ENCODE measurements at regions not wholly inside any gene's neighbourhood (a gene's known extent, or its start where the extent isn't known, plus 50 kb on each side); places are given as distances from the start of the nearest gene placed in this dataset.

DNA sequence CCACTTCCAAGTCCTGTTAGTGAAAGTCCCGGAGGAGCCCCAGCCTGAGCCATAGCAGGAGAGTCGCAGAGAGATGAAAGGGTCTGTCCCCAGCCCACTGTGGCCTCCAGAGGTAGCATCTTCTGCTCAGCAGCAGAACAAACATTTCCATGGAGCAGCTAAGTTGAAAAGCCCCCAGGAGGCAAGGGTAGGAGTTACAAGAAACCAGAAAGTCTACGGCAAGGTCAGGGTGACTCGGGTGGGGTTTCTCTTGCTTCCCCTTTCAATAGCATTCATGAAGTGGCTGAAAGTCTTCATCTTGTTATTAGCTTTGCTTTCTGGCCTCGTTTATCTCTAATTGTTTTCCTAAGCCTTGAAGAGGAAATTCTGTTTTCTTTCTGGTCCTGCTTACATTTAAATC is 151.2 kb upstream of the DIO3 start:
- no peaks in the 10 kb centered on the region for H3K9me2 ChIP-seq
- WGBS (ENCODE audit: low lambda C conversion rate) = 45% methylated on average over 4 of the region's 5 CpGs
- ChIA-PET POLR2A (no interaction called here), CTCF (no interaction called here)
- TF ChIP-seq, protein P1, sequence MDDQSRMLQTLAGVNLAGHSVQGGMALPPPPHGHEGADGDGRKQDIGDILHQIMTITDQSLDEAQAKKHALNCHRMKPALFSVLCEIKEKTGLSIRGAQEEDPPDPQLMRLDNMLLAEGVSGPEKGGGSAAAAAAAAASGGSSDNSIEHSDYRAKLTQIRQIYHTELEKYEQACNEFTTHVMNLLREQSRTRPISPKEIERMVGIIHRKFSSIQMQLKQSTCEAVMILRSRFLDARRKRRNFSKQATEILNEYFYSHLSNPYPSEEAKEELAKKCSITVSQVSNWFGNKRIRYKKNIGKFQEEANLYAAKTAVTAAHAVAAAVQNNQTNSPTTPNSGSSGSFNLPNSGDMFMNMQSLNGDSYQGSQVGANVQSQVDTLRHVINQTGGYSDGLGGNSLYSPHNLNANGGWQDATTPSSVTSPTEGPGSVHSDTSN (IDR thresholded peaks at IDR 0.05) = no peak
- no peak for TF ChIP-seq RFX5 (IDR thresholded peaks at IDR 0.05; ENCODE audit: low read length)
- TF ChIP-seq SIN3A (IDR thresholded peaks at IDR 0.05; ENCODE audit: borderline replicate concordance, low read depth, low read length) = no peak
- H2AFZ ChIP-seq (ENCODE audit: low read depth) = no peak overlapping the region
- no peak overlapping the region for H3K4me2 ChIP-seq
- DNase-seq = no peak
- no peak overlapping the region for H3K4me3 ChIP-seq (ENCODE audit: low read depth in 2 of 2, low read length in 1 of 2)
- H3K79me2 ChIP-seq (ENCODE audit: insufficient read depth) = no peaks in the 10 kb centered on the region
- H3K4me1 ChIP-seq (ENCODE audit: control insufficient read depth in 1 of 2, insufficient read depth in 2 of 2, low read depth in 1 of 2, low read length in 1 of 2) = peaks cover 0 to 9% of the 10 kb centered on the region in 2 experiments; a peak in 2 of 4 replicates
- no peaks in the 10 kb centered on the region for H3F3A ChIP-seq (replicated peaks; ENCODE audit: insufficient read depth)
- no peak overlapping the region for H3K27ac ChIP-seq (ENCODE audit: low read depth in 2 of 2, low read length in 1 of 2)
- H3K9ac ChIP-seq = no peak overlapping the region
- no peaks in the 10 kb centered on the region for H4K20me1 ChIP-seq (ENCODE audit: insufficient read depth)
- H3K27me3 ChIP-seq (ENCODE audit: insufficient read depth) = no peaks in the 10 kb centered on the region
- H3K36me3 ChIP-seq (replicated peaks in 1 of 2; ENCODE audit: control insufficient read depth in 1 of 2, insufficient read depth in 2 of 2, low read length in 1 of 2) = no peaks in the 10 kb centered on the region
- no peaks in the 10 kb centered on the region for H3K9me3 ChIP-seq

DNA sequence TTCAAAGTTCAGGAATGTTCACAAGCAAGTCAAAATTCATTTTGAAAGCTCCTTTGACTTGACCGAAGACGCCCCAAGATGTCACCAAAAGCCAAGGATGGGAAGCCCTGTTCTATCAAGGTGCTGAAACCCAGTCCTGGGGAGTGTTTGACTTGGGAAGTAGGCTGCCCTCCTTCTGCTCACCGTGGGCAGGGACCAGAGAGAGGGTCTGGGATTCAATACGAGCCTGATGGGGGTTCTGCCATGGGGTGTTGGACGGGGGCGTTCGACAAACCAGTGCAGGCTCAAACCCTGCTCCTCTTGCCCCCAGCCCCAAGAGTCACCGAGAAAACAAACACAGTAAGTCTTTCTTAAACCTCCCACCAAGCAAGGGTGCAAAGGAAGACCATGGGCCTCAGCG is 150.1 kb upstream of the DIO3 start:
- peaks cover 0 to under 1% of the 10 kb centered on the region in 2 experiments; a peak in 1 of 4 replicates for H3K4me1 ChIP-seq (ENCODE audit: control insufficient read depth in 1 of 2, insufficient read depth in 2 of 2, low read depth in 1 of 2, low read length in 1 of 2)
- POLR2A ChIA-PET = no interaction called here
- CTCF ChIA-PET = interaction anchor here (0.6 kb wide), 1 partner anchor 176 kb away, joined by 3 read pairs; no protein-coding TSS in a partner anchor

More for the DNA sequence above, 150.1 kb upstream of the DIO3 start:
- Histone ChIP-seq H3K4me2 (no peak overlapping the region), H2AFZ (ENCODE audit: low read depth) (no peak overlapping the region), H3K27ac (ENCODE audit: low read depth in 2 of 2, low read length in 1 of 2) (no peak overlapping the region), H3K9me3 (no peaks in the 10 kb centered on the region), H3K79me2 (ENCODE audit: insufficient read depth) (no peaks in the 10 kb centered on the region), H3K36me3 (replicated peaks in 1 of 2; ENCODE audit: control insufficient read depth in 1 of 2, insufficient read depth in 2 of 2, low read length in 1 of 2) (no peaks in the 10 kb centered on the region), H3K27me3 (ENCODE audit: insufficient read depth) (no peaks in the 10 kb centered on the region), H3K4me3 (ENCODE audit: low read depth in 2 of 2, low read length in 1 of 2) (no peak overlapping the region), H3K9ac (no peak overlapping the region), H3F3A (replicated peaks; ENCODE audit: insufficient read depth) (no peaks in the 10 kb centered on the region), H3K9me2 (no peaks in the 10 kb centered on the region), H4K20me1 (ENCODE audit: insufficient read depth) (no peaks in the 10 kb centered on the region)
- no peak for DNase-seq
- no peak for TF ChIP-seq TCF12 (IDR thresholded peaks at IDR 0.05)
- TF ChIP-seq ELF1 (IDR thresholded peaks at IDR 0.05) = no peak
- no peak for TF ChIP-seq FOXM1 (IDR thresholded peaks at IDR 0.05; ENCODE audit: low read depth)
- TF ChIP-seq, protein P2, sequence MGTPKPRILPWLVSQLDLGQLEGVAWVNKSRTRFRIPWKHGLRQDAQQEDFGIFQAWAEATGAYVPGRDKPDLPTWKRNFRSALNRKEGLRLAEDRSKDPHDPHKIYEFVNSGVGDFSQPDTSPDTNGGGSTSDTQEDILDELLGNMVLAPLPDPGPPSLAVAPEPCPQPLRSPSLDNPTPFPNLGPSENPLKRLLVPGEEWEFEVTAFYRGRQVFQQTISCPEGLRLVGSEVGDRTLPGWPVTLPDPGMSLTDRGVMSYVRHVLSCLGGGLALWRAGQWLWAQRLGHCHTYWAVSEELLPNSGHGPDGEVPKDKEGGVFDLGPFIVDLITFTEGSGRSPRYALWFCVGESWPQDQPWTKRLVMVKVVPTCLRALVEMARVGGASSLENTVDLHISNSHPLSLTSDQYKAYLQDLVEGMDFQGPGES (IDR thresholded peaks at IDR 0.05; ENCODE audit: low read depth, low read length) = no peak
- no peak for TF ChIP-seq YY1 (IDR thresholded peaks at IDR 0.05; ENCODE audit: low read depth)
- TF ChIP-seq SMC3 (IDR thresholded peaks at IDR 0.05; ENCODE audit: low read depth, low read length) = no peak
- no peak for TF ChIP-seq GABPA (IDR thresholded peaks at IDR 0.05; ENCODE audit: low read depth)
- TF ChIP-seq, protein P3, sequence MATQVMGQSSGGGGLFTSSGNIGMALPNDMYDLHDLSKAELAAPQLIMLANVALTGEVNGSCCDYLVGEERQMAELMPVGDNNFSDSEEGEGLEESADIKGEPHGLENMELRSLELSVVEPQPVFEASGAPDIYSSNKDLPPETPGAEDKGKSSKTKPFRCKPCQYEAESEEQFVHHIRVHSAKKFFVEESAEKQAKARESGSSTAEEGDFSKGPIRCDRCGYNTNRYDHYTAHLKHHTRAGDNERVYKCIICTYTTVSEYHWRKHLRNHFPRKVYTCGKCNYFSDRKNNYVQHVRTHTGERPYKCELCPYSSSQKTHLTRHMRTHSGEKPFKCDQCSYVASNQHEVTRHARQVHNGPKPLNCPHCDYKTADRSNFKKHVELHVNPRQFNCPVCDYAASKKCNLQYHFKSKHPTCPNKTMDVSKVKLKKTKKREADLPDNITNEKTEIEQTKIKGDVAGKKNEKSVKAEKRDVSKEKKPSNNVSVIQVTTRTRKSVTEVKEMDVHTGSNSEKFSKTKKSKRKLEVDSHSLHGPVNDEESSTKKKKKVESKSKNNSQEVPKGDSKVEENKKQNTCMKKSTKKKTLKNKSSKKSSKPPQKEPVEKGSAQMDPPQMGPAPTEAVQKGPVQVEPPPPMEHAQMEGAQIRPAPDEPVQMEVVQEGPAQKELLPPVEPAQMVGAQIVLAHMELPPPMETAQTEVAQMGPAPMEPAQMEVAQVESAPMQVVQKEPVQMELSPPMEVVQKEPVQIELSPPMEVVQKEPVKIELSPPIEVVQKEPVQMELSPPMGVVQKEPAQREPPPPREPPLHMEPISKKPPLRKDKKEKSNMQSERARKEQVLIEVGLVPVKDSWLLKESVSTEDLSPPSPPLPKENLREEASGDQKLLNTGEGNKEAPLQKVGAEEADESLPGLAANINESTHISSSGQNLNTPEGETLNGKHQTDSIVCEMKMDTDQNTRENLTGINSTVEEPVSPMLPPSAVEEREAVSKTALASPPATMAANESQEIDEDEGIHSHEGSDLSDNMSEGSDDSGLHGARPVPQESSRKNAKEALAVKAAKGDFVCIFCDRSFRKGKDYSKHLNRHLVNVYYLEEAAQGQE (IDR thresholded peaks at IDR 0.05; ENCODE audit: low read depth, low read length) = no peak
- TF ChIP-seq, protein P4, sequence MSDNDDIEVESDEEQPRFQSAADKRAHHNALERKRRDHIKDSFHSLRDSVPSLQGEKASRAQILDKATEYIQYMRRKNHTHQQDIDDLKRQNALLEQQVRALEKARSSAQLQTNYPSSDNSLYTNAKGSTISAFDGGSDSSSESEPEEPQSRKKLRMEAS (IDR thresholded peaks at IDR 0.05; ENCODE audit: low read depth) = no peak
- TF ChIP-seq, protein P5, sequence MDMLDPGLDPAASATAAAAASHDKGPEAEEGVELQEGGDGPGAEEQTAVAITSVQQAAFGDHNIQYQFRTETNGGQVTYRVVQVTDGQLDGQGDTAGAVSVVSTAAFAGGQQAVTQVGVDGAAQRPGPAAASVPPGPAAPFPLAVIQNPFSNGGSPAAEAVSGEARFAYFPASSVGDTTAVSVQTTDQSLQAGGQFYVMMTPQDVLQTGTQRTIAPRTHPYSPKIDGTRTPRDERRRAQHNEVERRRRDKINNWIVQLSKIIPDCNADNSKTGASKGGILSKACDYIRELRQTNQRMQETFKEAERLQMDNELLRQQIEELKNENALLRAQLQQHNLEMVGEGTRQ (IDR thresholded peaks at IDR 0.05; ENCODE audit: borderline replicate concordance, low read depth, low read length) = no peak
- TF ChIP-seq MXI1 (IDR thresholded peaks at IDR 0.05; ENCODE audit: low read depth, low read length) = no peak
- WGBS (ENCODE audit: low lambda C conversion rate) = 70% methylated on average over 8 of the region's 9 CpGs

Measured in SK-N-SH (cell line).